GM12801 (cell line): ENCODE measurements at regions not wholly inside any gene's neighbourhood (a gene's known extent, or its start where the extent isn't known, plus 50 kb on each side); places are given as distances from the start of the nearest gene placed in this dataset.

Source experiments
- TF ChIP-seq, protein P1 (sequence below): IDR thresholded peaks from one replicate; pipeline ENCODE4 v1.5.1; 2011; ENCODE audit warnings: control low read depth; ENCODE audit not compliant: insufficient read length; ENCODE audit errors: extremely low read depth

DNA sequence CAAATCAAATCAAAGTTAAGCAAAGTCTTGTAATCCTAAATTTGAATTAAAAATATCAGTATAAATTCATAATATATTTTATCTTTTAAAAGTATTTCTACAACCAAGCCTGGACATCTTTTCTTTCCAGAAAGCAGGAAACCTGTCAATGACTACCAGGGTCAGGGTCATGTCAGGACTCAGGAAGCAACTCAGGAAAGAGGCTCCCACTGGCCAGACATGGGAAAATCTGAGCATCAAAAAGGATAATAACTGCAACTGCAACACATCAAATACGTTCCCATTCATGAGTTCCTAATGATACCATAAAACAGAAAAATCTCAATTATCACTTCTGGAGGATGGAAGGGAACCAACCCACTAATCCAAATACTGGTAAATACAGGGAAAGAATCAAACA, 76.0 kb upstream of the GALNT18 start:
- TF ChIP-seq, protein P1, sequence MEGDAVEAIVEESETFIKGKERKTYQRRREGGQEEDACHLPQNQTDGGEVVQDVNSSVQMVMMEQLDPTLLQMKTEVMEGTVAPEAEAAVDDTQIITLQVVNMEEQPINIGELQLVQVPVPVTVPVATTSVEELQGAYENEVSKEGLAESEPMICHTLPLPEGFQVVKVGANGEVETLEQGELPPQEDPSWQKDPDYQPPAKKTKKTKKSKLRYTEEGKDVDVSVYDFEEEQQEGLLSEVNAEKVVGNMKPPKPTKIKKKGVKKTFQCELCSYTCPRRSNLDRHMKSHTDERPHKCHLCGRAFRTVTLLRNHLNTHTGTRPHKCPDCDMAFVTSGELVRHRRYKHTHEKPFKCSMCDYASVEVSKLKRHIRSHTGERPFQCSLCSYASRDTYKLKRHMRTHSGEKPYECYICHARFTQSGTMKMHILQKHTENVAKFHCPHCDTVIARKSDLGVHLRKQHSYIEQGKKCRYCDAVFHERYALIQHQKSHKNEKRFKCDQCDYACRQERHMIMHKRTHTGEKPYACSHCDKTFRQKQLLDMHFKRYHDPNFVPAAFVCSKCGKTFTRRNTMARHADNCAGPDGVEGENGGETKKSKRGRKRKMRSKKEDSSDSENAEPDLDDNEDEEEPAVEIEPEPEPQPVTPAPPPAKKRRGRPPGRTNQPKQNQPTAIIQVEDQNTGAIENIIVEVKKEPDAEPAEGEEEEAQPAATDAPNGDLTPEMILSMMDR: no peak

DNA sequence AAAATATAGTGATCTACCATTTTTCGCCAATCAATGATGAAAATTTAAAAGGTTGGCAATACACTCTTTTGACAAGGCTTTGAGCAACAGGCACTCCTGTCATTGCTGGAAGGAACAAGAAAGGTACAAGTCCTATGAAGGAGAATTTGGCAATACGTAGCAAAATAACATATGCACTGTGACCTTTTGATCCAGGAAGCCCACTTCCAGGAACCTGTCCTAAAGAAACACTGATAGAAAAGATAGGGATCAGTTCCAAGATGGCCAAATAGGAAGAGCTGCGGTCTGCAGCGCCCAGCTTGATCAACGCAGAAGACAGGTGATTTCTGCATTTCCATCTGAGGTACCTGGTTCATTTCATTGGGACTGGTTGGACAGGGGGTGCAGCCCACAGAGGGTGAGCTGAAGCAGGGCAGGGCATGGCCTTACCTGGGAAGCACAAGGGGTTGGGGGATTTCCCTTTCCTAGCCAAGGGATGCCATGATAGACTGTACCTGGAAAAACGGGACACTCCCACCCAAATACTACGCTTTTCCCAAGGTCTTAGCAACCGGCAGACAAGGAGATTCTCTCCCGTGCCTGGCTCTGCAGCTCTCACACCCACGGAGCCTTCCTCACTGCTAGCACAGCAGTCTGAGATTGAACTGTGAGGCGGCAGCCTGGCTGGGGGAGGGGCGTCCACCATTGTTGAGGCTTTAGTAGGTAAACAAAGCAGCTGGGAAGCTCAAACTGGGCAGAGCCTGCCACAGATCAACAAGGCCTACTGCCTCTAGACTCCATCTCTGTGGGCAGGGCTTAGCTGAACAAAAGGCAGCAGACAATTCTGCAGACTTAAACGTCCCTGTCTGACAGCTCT, 69.7 kb upstream of the GALNT18 start:
- TF ChIP-seq, protein P1: no peak

DNA sequence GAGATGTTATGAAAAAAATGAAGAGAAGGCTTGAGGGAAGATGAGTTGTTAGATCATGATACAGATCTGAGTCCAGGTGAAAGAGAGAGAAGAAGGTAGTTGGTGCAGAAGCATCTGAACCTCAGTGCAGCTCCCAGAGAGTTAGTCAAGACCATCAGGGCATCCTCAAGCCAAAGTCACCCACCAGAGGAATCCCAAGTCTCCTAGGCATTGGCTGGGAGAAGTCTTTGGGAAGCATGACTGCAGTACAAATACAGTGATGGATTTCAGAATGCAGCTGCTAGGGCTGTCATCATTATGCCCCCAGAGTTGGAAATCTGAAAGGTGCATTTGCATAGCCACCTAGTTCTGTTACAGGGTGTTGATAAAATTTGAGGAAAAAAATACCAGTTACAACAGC, 59.7 kb upstream of the GALNT18 start:
- TF ChIP-seq, protein P1: no peak

DNA sequence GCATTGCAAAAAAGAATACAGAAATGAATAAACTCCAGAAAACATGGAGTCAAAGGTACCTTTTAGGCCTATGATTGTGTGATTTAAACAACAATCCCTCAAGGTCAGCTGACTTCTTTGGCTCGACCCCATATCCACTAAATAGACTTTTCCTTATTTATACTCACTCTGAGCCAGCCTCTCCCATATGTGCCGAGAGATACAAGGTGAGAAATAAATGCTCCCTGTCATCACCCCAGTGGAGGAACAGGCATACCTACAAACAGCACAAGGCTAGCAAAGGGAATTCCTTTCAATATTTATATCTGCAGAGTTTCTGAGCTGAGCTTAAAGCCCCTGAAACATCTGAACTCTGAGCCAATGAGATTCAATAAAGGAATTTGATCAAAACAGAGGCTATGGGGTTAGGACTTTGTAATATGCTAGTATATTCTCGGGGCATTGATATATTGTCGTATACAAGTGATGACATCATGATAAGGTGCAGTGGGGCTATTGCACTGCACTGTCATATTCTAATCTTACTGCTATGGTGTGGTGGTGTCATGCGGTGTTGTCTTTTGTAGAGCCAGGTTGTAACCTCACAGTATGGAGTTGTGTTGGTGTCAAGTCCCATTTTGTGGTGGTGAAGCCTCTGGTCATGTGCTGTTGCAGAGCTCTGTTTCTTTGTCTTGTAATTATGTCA, 56.0 kb upstream of the GALNT18 start:
- TF ChIP-seq, protein P1: no peak

DNA sequence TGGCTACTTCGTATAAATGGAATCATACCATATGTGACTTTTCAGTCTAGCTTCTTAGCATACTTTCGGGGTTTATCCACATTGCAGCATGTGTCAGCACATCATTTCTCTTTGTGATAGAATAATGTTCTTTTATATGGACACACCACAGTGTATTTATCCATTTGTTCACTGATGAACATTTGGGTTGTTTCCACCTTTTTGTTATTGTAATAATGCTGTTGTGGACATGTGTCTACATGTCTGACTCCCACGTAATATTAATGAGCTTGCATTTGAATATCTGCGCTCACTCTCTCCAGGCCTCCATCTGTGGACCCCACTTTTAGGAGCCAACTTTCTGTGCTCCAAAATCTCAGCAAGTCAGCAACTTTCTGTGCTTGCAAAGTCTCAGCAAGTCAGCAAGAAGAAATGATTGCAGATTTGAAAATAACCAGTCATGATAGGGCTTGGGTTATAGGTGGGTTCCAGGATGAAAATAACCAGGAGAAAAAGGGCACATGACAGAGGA, 53.9 kb upstream of the GALNT18 start:
- TF ChIP-seq, protein P1: no peak

DNA sequence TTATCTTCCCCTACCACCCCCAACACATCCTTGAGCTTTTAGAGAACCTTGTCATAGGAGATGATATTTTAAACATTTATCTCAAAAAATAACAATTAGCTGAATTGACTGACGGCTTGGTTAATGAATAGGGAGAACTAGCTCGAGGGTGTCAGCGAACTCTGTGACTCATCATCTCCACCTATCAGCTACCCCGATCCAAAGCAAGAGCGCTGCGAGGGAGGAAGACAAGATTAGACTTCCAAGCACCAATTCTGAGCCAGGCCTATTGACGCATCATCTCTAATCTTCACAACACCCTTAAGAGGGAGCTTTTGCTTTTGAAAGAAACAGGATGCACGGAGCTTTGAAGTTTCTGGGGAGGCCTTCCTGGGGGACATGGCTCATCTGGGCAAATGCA, 51.0 kb upstream of the GALNT18 start:
- TF ChIP-seq, protein P1: no peak

DNA sequence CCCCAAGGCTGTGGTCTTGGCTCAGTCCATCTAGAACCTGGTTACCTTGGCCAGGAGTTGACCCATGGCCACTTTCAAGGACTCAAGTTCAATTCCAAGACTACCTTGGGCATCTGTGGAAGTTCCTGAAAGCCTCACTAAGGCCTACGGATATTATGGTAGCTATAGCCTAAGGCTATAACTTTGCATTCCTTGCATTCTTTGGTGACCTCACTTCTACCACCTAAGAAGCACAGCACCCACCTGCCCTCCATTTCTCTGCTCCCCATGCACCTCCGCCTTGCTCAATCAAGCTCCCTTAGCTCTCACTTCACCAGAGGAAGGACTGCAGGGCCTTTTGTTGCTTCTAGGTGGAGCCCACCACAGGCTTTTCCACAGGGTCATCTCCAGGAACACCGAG, 50.3 kb upstream of the GALNT18 start:
- TF ChIP-seq, protein P1: no peak
